A673 (cell line): ENCODE measurements at regions not wholly inside any gene's neighbourhood (a gene's known extent, or its start where the extent isn't known, plus 50 kb on each side); places are given as distances from the start of the nearest gene placed in this dataset.

ENCODE experiments used
- BruUV-seq: library from RNA; stranded (reverse); fragments of 400-500 nt; replicated peaks from 2 replicates; lab custom pipeline; 2021; lab: Mats Ljungman, UMichigan
- CTCF ChIA-PET: fragments of 300-600 bp; sonication (Branson Sonifier 250); formaldehyde crosslinking; loops from one replicate; lab custom pipeline; 2022; ENCODE audit warnings: antibody characterized with exemption; lab: Charles Lee
- POLR2A ChIA-PET: fragments of 300-600 bp; sonication (Branson Sonifier 250); formaldehyde crosslinking; loops from one replicate; lab custom pipeline; 2022; ENCODE audit warnings: antibody characterized with exemption; ENCODE audit not compliant: low non-redundant PET; lab: Charles Lee
- DNase-seq: peaks from one replicate; pipeline ENCODE4 v3.0.0-alpha.2; 2015; ENCODE audit warnings: low spot score
- H3K27ac ChIP-seq: fragments of 200-600 bp; sonication (generic); 2 replicates; pipeline ENCODE4 v1.5.1; 2016; ENCODE audit warnings: mixed run types, low read depth, mild to moderate bottlenecking, mixed read lengths, antibody characterized with exemption, low read length; ENCODE audit not compliant: poor library complexity, severe bottlenecking
- H3K27me3 ChIP-seq: fragments of 200-600 bp; sonication (generic); replicated peaks from 2 replicates; pipeline ENCODE4 v1.6.1; 2017; ENCODE audit warnings: mixed run types, low read depth, mild to moderate bottlenecking, mixed read lengths, antibody characterized with exemption, low read length; ENCODE audit not compliant: insufficient read depth, poor library complexity
- H3K36me3 ChIP-seq: fragments of 200-600 bp; sonication (generic); 2 replicates; pipeline ENCODE4 v1.6.1; 2016; ENCODE audit warnings: mixed run types, mild to moderate bottlenecking, mixed read lengths, antibody characterized with exemption, low read length; ENCODE audit not compliant: insufficient read depth, poor library complexity, severe bottlenecking
- H3K4me1 ChIP-seq: fragments of 200-600 bp; sonication (generic); 2 replicates; pipeline ENCODE4 v1.6.1; 2017; ENCODE audit warnings: mixed run types, mild to moderate bottlenecking, mixed read lengths, antibody characterized with exemption, low read length; ENCODE audit not compliant: insufficient read depth, poor library complexity, severe bottlenecking
- H3K4me3 ChIP-seq: fragments of 200-600 bp; sonication (generic); 2 replicates; pipeline ENCODE4 v1.5.1; 2016; ENCODE audit warnings: low read depth, mixed run types, mild to moderate bottlenecking, mixed read lengths, low read length; ENCODE audit not compliant: poor library complexity, severe bottlenecking
- H3K9me3 ChIP-seq: fragments of 200-600 bp; sonication (generic); 2 replicates; pipeline ENCODE4 v1.6.1; 2016; ENCODE audit warnings: mixed run types, low read depth, mild to moderate bottlenecking, mixed read lengths, antibody characterized with exemption, low read length; ENCODE audit not compliant: poor library complexity, severe bottlenecking
- EZH2 ChIP-seq: fragments of 200-600 bp; sonication (generic); IDR thresholded peaks from 2 replicates; pipeline ENCODE4 v1.6.1; 2017; ENCODE audit warnings: borderline replicate concordance, low read depth, mild to moderate bottlenecking, mixed read lengths, antibody characterized with exemption, low read length; ENCODE audit not compliant: poor library complexity, severe bottlenecking
- intact Hi-C: fragments of 100-400 bp; cut with micrococcal nuclease; formaldehyde crosslinking; loops from one replicate; pipeline ENCODE4 v1.10.0; 2022; ENCODE audit not compliant: unreplicated experiment
- TF ChIP-seq, protein P1 (sequence below): fragments of 300-800, 200-600 bp; sonication (generic); conservative IDR thresholded peaks from 2 replicates; pipeline ENCODE4 v1.5.1; 2017; ENCODE audit warnings: low read depth, mild to moderate bottlenecking, antibody characterized with exemption, low read length, moderate library complexity, mixed read lengths

DNA sequence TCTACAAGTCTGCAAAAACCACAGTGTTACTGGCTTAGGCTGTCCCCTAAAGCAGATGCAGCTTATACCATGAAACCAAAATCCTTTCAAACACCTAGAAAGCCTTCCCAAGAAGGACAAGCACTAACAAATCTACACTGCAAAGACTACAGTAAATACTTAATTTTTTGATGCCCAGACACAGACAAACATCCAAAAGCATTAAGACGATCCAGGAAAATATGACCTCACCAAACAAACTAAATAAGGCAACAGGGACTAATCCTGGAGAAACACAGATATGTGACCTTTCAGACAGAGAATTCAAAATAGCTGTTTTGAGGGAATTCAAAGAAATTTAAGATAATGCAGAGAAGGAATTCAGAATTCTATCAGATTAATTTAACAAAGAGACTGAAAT, 423.5 kb downstream of the COL12A1 start:
- DNase-seq: no peak
- H3K36me3 ChIP-seq: no peaks in the 10 kb centered on the region
- intact Hi-C loops: no loop called here
- no peaks in the 10 kb centered on the region for H3K27me3 ChIP-seq
- TF ChIP-seq, protein P1, sequence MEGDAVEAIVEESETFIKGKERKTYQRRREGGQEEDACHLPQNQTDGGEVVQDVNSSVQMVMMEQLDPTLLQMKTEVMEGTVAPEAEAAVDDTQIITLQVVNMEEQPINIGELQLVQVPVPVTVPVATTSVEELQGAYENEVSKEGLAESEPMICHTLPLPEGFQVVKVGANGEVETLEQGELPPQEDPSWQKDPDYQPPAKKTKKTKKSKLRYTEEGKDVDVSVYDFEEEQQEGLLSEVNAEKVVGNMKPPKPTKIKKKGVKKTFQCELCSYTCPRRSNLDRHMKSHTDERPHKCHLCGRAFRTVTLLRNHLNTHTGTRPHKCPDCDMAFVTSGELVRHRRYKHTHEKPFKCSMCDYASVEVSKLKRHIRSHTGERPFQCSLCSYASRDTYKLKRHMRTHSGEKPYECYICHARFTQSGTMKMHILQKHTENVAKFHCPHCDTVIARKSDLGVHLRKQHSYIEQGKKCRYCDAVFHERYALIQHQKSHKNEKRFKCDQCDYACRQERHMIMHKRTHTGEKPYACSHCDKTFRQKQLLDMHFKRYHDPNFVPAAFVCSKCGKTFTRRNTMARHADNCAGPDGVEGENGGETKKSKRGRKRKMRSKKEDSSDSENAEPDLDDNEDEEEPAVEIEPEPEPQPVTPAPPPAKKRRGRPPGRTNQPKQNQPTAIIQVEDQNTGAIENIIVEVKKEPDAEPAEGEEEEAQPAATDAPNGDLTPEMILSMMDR: no peak
- no peak for TF ChIP-seq EZH2
- ChIA-PET POLR2A (no interaction called here), CTCF (no interaction called here)
- H3K4me1 ChIP-seq: no peaks in the 10 kb centered on the region
- BruUV-seq: no TSS peak
- H3K27ac ChIP-seq: no peak overlapping the region
- no peaks in the 10 kb centered on the region for H3K9me3 ChIP-seq
- H3K4me3 ChIP-seq: no peak overlapping the region

GRCh38 chr6:74780831-74781230, 425.0 kb downstream of the COL12A1 start:
- no peaks in the 10 kb centered on the region for H3K27me3 ChIP-seq
- intact Hi-C loops: no loop called here
- ChIA-PET POLR2A (no interaction called here), CTCF (no interaction called here)
- no peak overlapping the region for H3K4me3 ChIP-seq
- H3K4me1 ChIP-seq: no peaks in the 10 kb centered on the region
- no peak for DNase-seq
- no TSS peak for BruUV-seq
- TF ChIP-seq, protein P1: no peak
- TF ChIP-seq EZH2: no peak
- H3K27ac ChIP-seq: no peak overlapping the region
- no peaks in the 10 kb centered on the region for H3K36me3 ChIP-seq
- H3K9me3 ChIP-seq: no peaks in the 10 kb centered on the region

DNA sequence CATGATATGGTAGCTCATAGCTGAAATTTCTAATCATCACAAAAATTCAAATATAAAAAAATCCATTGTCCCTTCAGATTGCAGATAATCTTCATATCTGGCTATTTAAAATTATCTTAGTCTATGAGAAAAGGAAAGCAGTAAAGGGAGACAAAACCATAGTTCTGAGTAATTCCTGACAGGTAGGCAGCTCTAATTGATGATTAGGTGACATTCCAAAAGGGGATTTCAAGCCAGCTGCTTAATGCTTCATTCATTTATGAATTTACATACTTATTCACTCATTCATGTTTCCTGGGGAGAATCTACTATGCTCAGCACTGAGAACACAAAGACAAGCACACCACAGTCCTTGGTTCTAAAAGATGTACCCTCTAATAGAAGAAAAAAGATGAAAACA, 437.1 kb downstream of the COL12A1 start:
- Histone ChIP-seq H3K36me3 (no peaks in the 10 kb centered on the region), H3K27ac (no peak overlapping the region), H3K27me3 (no peaks in the 10 kb centered on the region), H3K4me1 (no peaks in the 10 kb centered on the region), H3K9me3 (no peaks in the 10 kb centered on the region), H3K4me3 (no peak overlapping the region)
- ChIA-PET CTCF (no interaction called here), POLR2A (no interaction called here)
- intact Hi-C loops: no loop called here
- no TSS peak for BruUV-seq
- no peak for DNase-seq
- no peak for TF ChIP-seq EZH2
- TF ChIP-seq, protein P1: no peak
